ENCODE measurements at regions not wholly inside any gene's neighbourhood (a gene's known extent, or its start where the extent isn't known, plus 50 kb on each side); places are given as distances from the start of the nearest gene placed in this dataset.

- H3K27ac ChIP-seq (ENCODE audit: low read length) = no peak overlapping the region
- H3K27me3 ChIP-seq (ENCODE audit: insufficient read depth, low read length) = peaks cover 24% of the 10 kb centered on the region
- no peak overlapping the region for H3K9ac ChIP-seq (ENCODE audit: low read depth, low read length)
- H3K36me3 ChIP-seq (ENCODE audit: insufficient read depth, low read depth, low read length) = no peaks in the 10 kb centered on the region
- H3K4me3 ChIP-seq (ENCODE audit: low read length) = no peak overlapping the region
- no peaks in the 10 kb centered on the region for H3K9me3 ChIP-seq (ENCODE audit: insufficient read depth, low read depth, low read length)
- peaks cover 13% of the 10 kb centered on the region; the same call in 1 of the 2 replicates for H3K4me1 ChIP-seq (ENCODE audit: insufficient read depth, low read length)
Measured at GRCh38 chr15:96038131-96038530, 292.4 kb upstream of the NR2F2 start.

DNA sequence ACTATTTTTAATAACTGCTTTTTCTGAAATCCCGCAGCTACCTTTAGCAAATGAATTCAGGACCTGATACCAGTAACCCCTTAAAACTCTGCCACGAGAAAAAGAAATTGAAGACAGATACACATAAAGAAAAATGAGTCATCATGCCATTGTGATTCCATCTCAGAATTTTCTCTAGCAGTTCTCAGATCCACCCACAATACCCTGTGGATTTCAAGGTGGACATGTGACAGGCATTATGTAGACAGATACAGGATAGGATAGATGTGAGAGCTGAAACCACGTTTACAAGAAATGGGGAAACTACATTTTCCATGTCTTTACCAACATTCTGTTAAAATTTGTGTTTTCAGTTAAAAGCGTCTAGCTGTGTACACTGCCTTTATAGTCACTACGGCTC lies 291.9 kb upstream of the NR2F2 start:
- no peak overlapping the region for H3K9ac ChIP-seq (ENCODE audit: low read depth, low read length)
- no peak overlapping the region for H3K4me3 ChIP-seq (ENCODE audit: low read length)
- no peak overlapping the region for H3K27ac ChIP-seq (ENCODE audit: low read length)
- H3K4me1 ChIP-seq (ENCODE audit: insufficient read depth, low read length) = peaks cover 13% of the 10 kb centered on the region; the same call in 1 of the 2 replicates
- no peaks in the 10 kb centered on the region for H3K9me3 ChIP-seq (ENCODE audit: insufficient read depth, low read depth, low read length)
- H3K27me3 ChIP-seq (ENCODE audit: insufficient read depth, low read length) = peaks cover 24% of the 10 kb centered on the region
- no peaks in the 10 kb centered on the region for H3K36me3 ChIP-seq (ENCODE audit: insufficient read depth, low read depth, low read length)

DNA sequence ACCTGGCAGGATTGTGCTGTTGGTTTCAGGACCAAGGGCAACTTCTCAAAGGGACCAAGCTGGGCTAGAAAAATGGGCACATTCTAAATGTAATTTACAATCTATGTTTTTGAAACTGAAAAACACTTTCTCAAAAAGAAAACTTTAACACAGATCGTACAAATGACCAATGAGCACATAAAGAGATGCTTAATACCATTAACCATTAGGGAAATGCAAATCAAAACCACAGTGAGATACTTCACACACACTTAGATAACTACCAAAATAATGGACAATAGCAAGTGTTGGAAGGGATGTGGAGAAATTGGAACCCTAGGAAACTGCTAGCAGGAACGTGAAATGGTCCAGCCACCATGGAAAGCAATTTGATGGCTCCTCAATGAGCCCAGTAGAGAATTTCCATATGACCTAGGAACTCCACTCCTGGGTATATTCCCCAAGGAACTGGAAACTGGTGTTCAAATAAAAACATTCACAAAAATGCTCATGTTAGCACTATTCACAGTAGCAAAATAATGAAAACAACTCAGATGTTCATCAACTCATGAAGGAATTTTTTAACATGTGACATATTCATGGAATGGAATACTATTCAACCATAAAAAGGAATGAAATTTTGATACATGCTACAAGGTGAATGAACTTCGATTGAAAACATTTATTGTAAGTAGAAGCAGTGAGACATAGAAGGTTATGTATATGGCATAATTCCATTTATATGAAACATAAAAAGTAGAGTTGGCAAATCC lies 288.3 kb upstream of the NR2F2 start:
- Histone ChIP-seq H3K27ac (ENCODE audit: low read length) (no peak overlapping the region), H3K4me3 (ENCODE audit: low read length) (no peak overlapping the region), H3K36me3 (ENCODE audit: insufficient read depth, low read depth, low read length) (no peaks in the 10 kb centered on the region), H3K9me3 (ENCODE audit: insufficient read depth, low read depth, low read length) (no peaks in the 10 kb centered on the region), H3K4me1 (ENCODE audit: insufficient read depth, low read length) (peaks cover under 1% of the 10 kb centered on the region; the same call in 1 of the 2 replicates), H3K27me3 (ENCODE audit: insufficient read depth, low read length) (peaks cover 18% of the 10 kb centered on the region), H3K9ac (ENCODE audit: low read depth, low read length) (no peak overlapping the region)

- Histone ChIP-seq H3K4me3 (ENCODE audit: low read length) (no peak overlapping the region), H3K36me3 (ENCODE audit: insufficient read depth, low read depth, low read length) (no peaks in the 10 kb centered on the region), H3K27ac (ENCODE audit: low read length) (no peak overlapping the region), H3K27me3 (ENCODE audit: insufficient read depth, low read length) (peaks cover 18% of the 10 kb centered on the region), H3K9ac (ENCODE audit: low read depth, low read length) (no peak overlapping the region), H3K4me1 (ENCODE audit: insufficient read depth, low read length) (no peaks in the 10 kb centered on the region), H3K9me3 (ENCODE audit: insufficient read depth, low read depth, low read length) (no peaks in the 10 kb centered on the region)
Measured at GRCh38 chr15:96042734-96043224, 287.7 kb upstream of the NR2F2 start.

DNA sequence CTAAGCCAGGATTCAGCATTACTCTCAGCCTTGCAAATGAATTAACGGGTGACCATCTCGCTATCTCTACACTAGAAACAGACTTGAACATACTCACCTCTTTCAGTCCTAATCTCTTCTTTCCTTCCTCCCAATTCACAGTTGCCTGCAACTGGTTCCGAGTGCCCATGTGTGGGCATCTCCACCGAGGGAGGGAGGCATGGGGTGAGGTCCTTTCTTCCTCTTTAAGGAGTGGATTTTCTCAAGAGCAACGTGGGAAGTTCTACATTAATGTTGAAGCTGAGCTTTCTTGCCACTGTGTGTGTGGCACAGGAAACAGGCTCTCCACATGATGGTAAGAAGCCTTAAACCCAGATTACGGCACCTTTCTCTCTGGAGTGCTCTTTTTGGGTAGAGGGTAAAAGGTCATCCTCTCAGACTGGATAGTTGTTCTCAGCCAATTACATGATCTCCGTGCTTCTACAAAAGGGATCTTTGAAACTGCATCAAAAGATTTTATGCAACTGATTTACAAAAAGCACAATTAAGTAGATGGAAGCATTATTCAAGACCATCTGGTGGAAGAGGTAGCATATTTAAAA lies 286.8 kb upstream of the NR2F2 start:
- Histone ChIP-seq H3K4me3 (ENCODE audit: low read length) (no peak overlapping the region), H3K9ac (ENCODE audit: low read depth, low read length) (no peak overlapping the region), H3K36me3 (ENCODE audit: insufficient read depth, low read depth, low read length) (no peaks in the 10 kb centered on the region), H3K27ac (ENCODE audit: low read length) (no peak overlapping the region), H3K4me1 (ENCODE audit: insufficient read depth, low read length) (no peaks in the 10 kb centered on the region), H3K27me3 (ENCODE audit: insufficient read depth, low read length) (peaks cover 19% of the 10 kb centered on the region), H3K9me3 (ENCODE audit: insufficient read depth, low read depth, low read length) (no peaks in the 10 kb centered on the region)

GRCh38 chr15:96046620-96047240 lies 283.8 kb upstream of the NR2F2 start:
- no peaks in the 10 kb centered on the region for H3K36me3 ChIP-seq (ENCODE audit: insufficient read depth, low read depth, low read length)
- no peak overlapping the region for H3K4me3 ChIP-seq (ENCODE audit: low read length)
- H3K9me3 ChIP-seq (ENCODE audit: insufficient read depth, low read depth, low read length) = no peaks in the 10 kb centered on the region
- no peaks in the 10 kb centered on the region for H3K4me1 ChIP-seq (ENCODE audit: insufficient read depth, low read length)
- peaks cover 37% of the 10 kb centered on the region for H3K27me3 ChIP-seq (ENCODE audit: insufficient read depth, low read length)
- H3K27ac ChIP-seq (ENCODE audit: low read length) = no peak overlapping the region
- H3K9ac ChIP-seq (ENCODE audit: low read depth, low read length) = no peak overlapping the region

DNA sequence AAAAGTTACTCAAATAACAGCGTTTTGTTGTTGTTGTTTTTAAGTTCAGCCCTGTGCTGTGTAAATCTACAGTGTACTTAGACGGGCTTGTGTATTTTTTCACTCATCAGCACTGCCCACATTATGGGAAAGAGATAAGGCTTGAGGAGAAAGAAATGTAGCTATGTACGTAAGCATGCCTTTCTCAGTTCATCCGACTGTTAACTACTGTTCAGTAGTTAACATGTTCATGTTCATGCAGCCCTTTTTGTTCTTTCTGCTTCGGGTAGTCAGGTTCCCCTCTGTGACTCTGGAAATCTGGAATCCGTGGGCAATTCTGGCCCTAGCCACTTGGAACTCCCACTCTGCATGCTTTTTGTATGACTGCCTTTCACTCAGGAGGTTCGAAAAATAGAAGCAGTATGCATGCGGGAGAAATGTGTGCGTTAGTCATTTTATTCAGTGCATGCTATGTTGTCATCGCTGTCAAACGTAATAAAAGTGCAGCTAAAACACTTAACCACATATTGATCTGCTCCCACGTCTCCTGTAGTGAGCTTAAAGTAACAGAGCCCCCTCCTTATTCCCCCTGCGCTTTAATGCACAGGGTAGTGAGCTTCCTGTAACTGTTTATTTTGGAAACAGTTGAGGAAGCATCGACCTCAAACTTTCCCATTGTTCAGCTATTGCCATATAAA lies 283.1 kb upstream of the NR2F2 start:
- H3K27me3 ChIP-seq (ENCODE audit: insufficient read depth, low read length) = peaks cover 44% of the 10 kb centered on the region
- no peak overlapping the region for H3K9ac ChIP-seq (ENCODE audit: low read depth, low read length)
- no peak overlapping the region for H3K27ac ChIP-seq (ENCODE audit: low read length)
- no peaks in the 10 kb centered on the region for H3K9me3 ChIP-seq (ENCODE audit: insufficient read depth, low read depth, low read length)
- H3K4me1 ChIP-seq (ENCODE audit: insufficient read depth, low read length) = peaks cover 5% of the 10 kb centered on the region
- H3K36me3 ChIP-seq (ENCODE audit: insufficient read depth, low read depth, low read length) = no peaks in the 10 kb centered on the region
- H3K4me3 ChIP-seq (ENCODE audit: low read length) = no peak overlapping the region

- no peak overlapping the region for H3K9ac ChIP-seq (ENCODE audit: low read depth, low read length)
- peaks cover 11% of the 10 kb centered on the region for H3K4me1 ChIP-seq (ENCODE audit: insufficient read depth, low read length)
- no peak overlapping the region for H3K4me3 ChIP-seq (ENCODE audit: low read length)
- H3K9me3 ChIP-seq (ENCODE audit: insufficient read depth, low read depth, low read length) = no peaks in the 10 kb centered on the region
- H3K36me3 ChIP-seq (ENCODE audit: insufficient read depth, low read depth, low read length) = no peaks in the 10 kb centered on the region
- H3K27ac ChIP-seq (ENCODE audit: low read length) = no peak overlapping the region
- peaks cover 63% of the 10 kb centered on the region for H3K27me3 ChIP-seq (ENCODE audit: insufficient read depth, low read length)
Measured at GRCh38 chr15:96049323-96049722, 281.2 kb upstream of the NR2F2 start.

GRCh38 chr15:96049766-96050165 lies 280.7 kb upstream of the NR2F2 start:
- Histone ChIP-seq H3K27ac (ENCODE audit: low read length) (no peak overlapping the region), H3K9me3 (ENCODE audit: insufficient read depth, low read depth, low read length) (no peaks in the 10 kb centered on the region), H3K9ac (ENCODE audit: low read depth, low read length) (no peak overlapping the region)

DNA sequence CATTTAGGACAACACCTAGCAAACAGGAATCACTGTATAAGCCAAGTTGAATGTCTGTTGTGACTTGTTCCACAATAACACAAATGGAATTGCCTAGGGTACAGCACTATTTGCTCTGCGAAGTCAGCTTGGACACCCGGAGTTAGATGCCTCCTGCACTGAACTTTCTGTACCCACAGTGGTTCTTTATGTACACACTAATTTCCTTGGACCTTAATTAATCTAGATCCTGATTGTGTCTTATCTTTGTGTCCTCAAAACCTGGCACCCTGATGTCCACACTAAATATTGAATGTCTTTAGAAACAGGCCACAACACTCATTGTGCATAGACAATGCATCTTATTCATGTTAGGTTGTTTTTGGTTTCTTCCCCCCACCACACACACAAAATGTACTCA lies 278.9 kb upstream of the NR2F2 start:
- Histone ChIP-seq H3K36me3 (ENCODE audit: insufficient read depth, low read depth, low read length) (no peaks in the 10 kb centered on the region), H3K4me3 (ENCODE audit: low read length) (no peak overlapping the region), H3K27me3 (ENCODE audit: insufficient read depth, low read length) (peaks cover 86% of the 10 kb centered on the region), H3K9ac (ENCODE audit: low read depth, low read length) (no peak overlapping the region), H3K9me3 (ENCODE audit: insufficient read depth, low read depth, low read length) (no peaks in the 10 kb centered on the region), H3K27ac (ENCODE audit: low read length) (no peak overlapping the region), H3K4me1 (ENCODE audit: insufficient read depth, low read length) (peaks cover 11% of the 10 kb centered on the region)

More at GRCh38 chr15:96049766-96050165, 280.7 kb upstream of the NR2F2 start:
- H3K27me3 ChIP-seq (ENCODE audit: insufficient read depth, low read length) = peaks cover 68% of the 10 kb centered on the region
- peaks cover 11% of the 10 kb centered on the region for H3K4me1 ChIP-seq (ENCODE audit: insufficient read depth, low read length)
- H3K4me3 ChIP-seq (ENCODE audit: low read length) = no peak overlapping the region
- no peaks in the 10 kb centered on the region for H3K36me3 ChIP-seq (ENCODE audit: insufficient read depth, low read depth, low read length)

GRCh38 chr15:96052154-96052553 lies 278.3 kb upstream of the NR2F2 start:
- Histone ChIP-seq H3K9ac (ENCODE audit: low read depth, low read length) (no peak overlapping the region), H3K27ac (ENCODE audit: low read length) (no peak overlapping the region), H3K4me1 (ENCODE audit: insufficient read depth, low read length) (peaks cover 11% of the 10 kb centered on the region), H3K4me3 (ENCODE audit: low read length) (peak overlapping the region; percentile 57; the same call in 1 of the 2 replicates), H3K9me3 (ENCODE audit: insufficient read depth, low read depth, low read length) (no peaks in the 10 kb centered on the region), H3K36me3 (ENCODE audit: insufficient read depth, low read depth, low read length) (no peaks in the 10 kb centered on the region), H3K27me3 (ENCODE audit: insufficient read depth, low read length) (peaks cover 90% of the 10 kb centered on the region)

All from iPS-20b (cell line).